ENCODE measurements at regions not wholly inside any gene's neighbourhood (a gene's known extent, or its start where the extent isn't known, plus 50 kb on each side); places are given as distances from the start of the nearest gene placed in this dataset.
A peak's percentile ranks its signal among the peaks of the same experiment; 100 is the strongest.

GRCh38 chr12:65658360-65658759 lies 165.9 kb upstream of the HMGA2 start:
- no peaks in the 10 kb centered on the region for H3K36me3 ChIP-seq (ENCODE audit: insufficient read depth, low read length)
- no peaks in the 10 kb centered on the region for H3K27me3 ChIP-seq (ENCODE audit: insufficient read depth, low read length)
- Mint-ChIP-seq H3K36me3 (ENCODE audit: low read depth, unreplicated experiment) (no peaks in the 10 kb centered on the region), H3K27me3 (ENCODE audit: low read depth, unreplicated experiment) (no peaks in the 10 kb centered on the region), H3K4me1 (ENCODE audit: low read depth, unreplicated experiment) (peaks cover 50% of the 10 kb centered on the region), H3K27ac (ENCODE audit: unreplicated experiment) (peak overlapping the region; percentile 13), H3K4me3 (ENCODE audit: unreplicated experiment) (no peak overlapping the region), H3K9me3 (ENCODE audit: unreplicated experiment) (no peaks in the 10 kb centered on the region)
- H3K4me1 ChIP-seq (ENCODE audit: insufficient read depth, low read length): peaks cover 36% of the 10 kb centered on the region
- H3K4me2 ChIP-seq (ENCODE audit: low read length): no peak overlapping the region
- no peaks in the 10 kb centered on the region for H3K79me2 ChIP-seq (ENCODE audit: insufficient read depth, low read length)
- no peaks in the 10 kb centered on the region for H4K20me1 ChIP-seq (ENCODE audit: insufficient read depth, low read length)
- FAIRE-seq (no peak), DNase-seq (ENCODE audit: low read depth) (no peak)
- H3K27ac ChIP-seq (ENCODE audit: low read depth, low read length): peak overlapping the region; percentile 18
- H3K9me3 ChIP-seq (ENCODE audit: insufficient read depth, low read depth, low read length): no peaks in the 10 kb centered on the region
- H3K9ac ChIP-seq (ENCODE audit: low read length): no peak overlapping the region
- no peak overlapping the region for H3K4me3 ChIP-seq (ENCODE audit: insufficient read depth, low read depth, low read length)
- H2AFZ ChIP-seq (ENCODE audit: low read depth, low read length): no peak overlapping the region
- no peak for TF ChIP-seq CTCF (IDR thresholded peaks at IDR 0.05; ENCODE audit: insufficient read depth, low read depth, low read length)
- no peak for TF ChIP-seq EZH2 (IDR thresholded peaks at IDR 0.05; ENCODE audit: insufficient read depth, low read length)

DNA sequence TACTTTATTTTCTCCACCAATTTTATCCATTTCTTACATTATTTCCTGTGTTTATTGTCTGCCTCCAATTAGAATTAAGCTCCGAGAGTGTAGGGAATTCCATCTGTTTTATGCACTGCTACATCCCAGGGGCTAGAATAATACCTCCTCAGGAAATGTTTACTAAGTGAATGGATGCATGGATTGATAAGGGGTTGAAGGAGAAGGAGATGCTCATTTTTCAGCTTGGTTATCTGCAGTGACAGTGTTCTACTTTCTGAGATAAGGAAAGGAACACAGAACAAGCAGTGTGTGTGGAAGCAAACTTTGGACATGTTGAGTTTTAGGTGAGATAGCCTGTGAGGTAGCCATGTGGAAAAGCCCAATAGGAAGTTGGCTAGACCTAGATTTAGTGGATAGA lies 164.6 kb upstream of the HMGA2 start:
- no peak for TF ChIP-seq CTCF (IDR thresholded peaks at IDR 0.05; ENCODE audit: insufficient read depth, low read depth, low read length)
- no peak for TF ChIP-seq EZH2 (IDR thresholded peaks at IDR 0.05; ENCODE audit: insufficient read depth, low read length)
- no peaks in the 10 kb centered on the region for H3K27me3 Mint-ChIP-seq (ENCODE audit: low read depth, unreplicated experiment)
- Histone ChIP-seq H3K79me2 (ENCODE audit: insufficient read depth, low read length) (no peaks in the 10 kb centered on the region), H4K20me1 (ENCODE audit: insufficient read depth, low read length) (no peaks in the 10 kb centered on the region), H3K4me1 (ENCODE audit: insufficient read depth, low read length) (peaks cover 44% of the 10 kb centered on the region), H3K4me3 (ENCODE audit: insufficient read depth, low read depth, low read length) (no peak overlapping the region), H3K9ac (ENCODE audit: low read length) (no peak overlapping the region), H3K27me3 (ENCODE audit: insufficient read depth, low read length) (no peaks in the 10 kb centered on the region), H2AFZ (ENCODE audit: low read depth, low read length) (no peak overlapping the region), H3K36me3 (ENCODE audit: insufficient read depth, low read length) (no peaks in the 10 kb centered on the region), H3K4me2 (ENCODE audit: low read length) (no peak overlapping the region), H3K9me3 (ENCODE audit: insufficient read depth, low read depth, low read length) (peaks cover 4% of the 10 kb centered on the region), H3K27ac (ENCODE audit: low read depth, low read length) (no peak overlapping the region)
- peaks cover 39% of the 10 kb centered on the region for H3K4me1 Mint-ChIP-seq (ENCODE audit: low read depth, unreplicated experiment)
- no peak for DNase-seq (ENCODE audit: low read depth)
- H3K36me3 Mint-ChIP-seq (ENCODE audit: low read depth, unreplicated experiment): no peaks in the 10 kb centered on the region
- H3K4me3 Mint-ChIP-seq (ENCODE audit: unreplicated experiment): no peak overlapping the region
- no peak overlapping the region for H3K27ac Mint-ChIP-seq (ENCODE audit: unreplicated experiment)
- no peak for FAIRE-seq
- H3K9me3 Mint-ChIP-seq (ENCODE audit: unreplicated experiment): peaks cover 10% of the 10 kb centered on the region

GRCh38 chr12:65660096-65660495 lies 164.2 kb upstream of the HMGA2 start:
- H3K9me3 ChIP-seq (ENCODE audit: insufficient read depth, low read depth, low read length): peaks cover 5% of the 10 kb centered on the region
- H3K4me1 Mint-ChIP-seq (ENCODE audit: low read depth, unreplicated experiment): peaks cover 35% of the 10 kb centered on the region
- H3K4me2 ChIP-seq (ENCODE audit: low read length): no peak overlapping the region
- no peak for DNase-seq (ENCODE audit: low read depth)
- H3K36me3 ChIP-seq (ENCODE audit: insufficient read depth, low read length): no peaks in the 10 kb centered on the region
- no peak overlapping the region for H3K4me3 ChIP-seq (ENCODE audit: insufficient read depth, low read depth, low read length)
- no peak overlapping the region for H2AFZ ChIP-seq (ENCODE audit: low read depth, low read length)
- no peaks in the 10 kb centered on the region for H3K79me2 ChIP-seq (ENCODE audit: insufficient read depth, low read length)
- TF ChIP-seq EZH2 (IDR thresholded peaks at IDR 0.05; ENCODE audit: insufficient read depth, low read length) (no peak), CTCF (IDR thresholded peaks at IDR 0.05; ENCODE audit: insufficient read depth, low read depth, low read length) (no peak)
- no peaks in the 10 kb centered on the region for H3K27me3 ChIP-seq (ENCODE audit: insufficient read depth, low read length)
- no peak overlapping the region for H3K27ac Mint-ChIP-seq (ENCODE audit: unreplicated experiment)
- H3K4me3 Mint-ChIP-seq (ENCODE audit: unreplicated experiment): no peak overlapping the region
- no peak for FAIRE-seq
- H3K36me3 Mint-ChIP-seq (ENCODE audit: low read depth, unreplicated experiment): no peaks in the 10 kb centered on the region
- H3K27ac ChIP-seq (ENCODE audit: low read depth, low read length): no peak overlapping the region
- H3K9me3 Mint-ChIP-seq (ENCODE audit: unreplicated experiment): peaks cover 14% of the 10 kb centered on the region
- no peak overlapping the region for H3K9ac ChIP-seq (ENCODE audit: low read length)
- H3K27me3 Mint-ChIP-seq (ENCODE audit: low read depth, unreplicated experiment): no peaks in the 10 kb centered on the region
- no peaks in the 10 kb centered on the region for H4K20me1 ChIP-seq (ENCODE audit: insufficient read depth, low read length)
- peaks cover 40% of the 10 kb centered on the region for H3K4me1 ChIP-seq (ENCODE audit: insufficient read depth, low read length)

Measured in astrocyte (in vitro differentiated cells and primary cell).